ENCODE measurements at regions not wholly inside any gene's neighbourhood (a gene's known extent, or its start where the extent isn't known, plus 50 kb on each side); places are given as distances from the start of the nearest gene placed in this dataset.

DNA sequence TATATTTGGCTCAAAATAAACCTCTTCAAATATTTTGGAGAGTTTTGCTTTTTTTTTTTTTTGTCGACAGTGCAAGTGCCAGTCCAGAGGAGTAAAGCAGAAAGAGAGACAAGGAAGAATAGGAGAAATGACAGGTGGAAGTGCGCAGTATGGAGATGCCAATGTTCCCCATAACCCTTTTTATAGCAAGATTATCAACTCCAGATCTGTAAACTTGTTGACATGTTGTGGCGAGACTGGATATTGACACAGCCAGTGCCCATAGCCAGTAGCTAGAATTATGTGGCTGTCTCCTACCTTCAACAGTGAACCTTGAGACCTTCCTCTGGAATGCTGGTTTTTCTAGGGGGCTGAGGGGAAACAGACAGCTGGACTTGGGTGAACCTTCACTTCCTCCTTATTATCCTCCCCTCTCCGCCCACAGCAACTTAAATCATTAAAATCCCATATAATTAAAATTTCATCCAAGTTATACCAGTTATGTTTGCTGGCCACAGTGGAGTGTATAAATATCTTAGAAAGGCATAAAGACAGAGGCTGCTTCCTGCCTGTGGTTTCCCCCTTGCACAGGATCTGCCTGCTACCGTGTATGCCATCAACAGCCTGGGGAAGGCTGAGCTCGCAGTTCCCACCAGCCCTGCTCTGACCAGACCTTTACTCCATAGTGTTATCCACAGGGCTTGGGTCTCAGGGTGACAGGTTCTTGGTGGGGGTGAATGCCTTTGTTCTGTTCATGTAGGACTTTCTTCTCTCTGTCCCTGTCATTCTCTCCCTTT, 112.3 kb upstream of the ANKH start:
- TF ChIP-seq, protein P1, sequence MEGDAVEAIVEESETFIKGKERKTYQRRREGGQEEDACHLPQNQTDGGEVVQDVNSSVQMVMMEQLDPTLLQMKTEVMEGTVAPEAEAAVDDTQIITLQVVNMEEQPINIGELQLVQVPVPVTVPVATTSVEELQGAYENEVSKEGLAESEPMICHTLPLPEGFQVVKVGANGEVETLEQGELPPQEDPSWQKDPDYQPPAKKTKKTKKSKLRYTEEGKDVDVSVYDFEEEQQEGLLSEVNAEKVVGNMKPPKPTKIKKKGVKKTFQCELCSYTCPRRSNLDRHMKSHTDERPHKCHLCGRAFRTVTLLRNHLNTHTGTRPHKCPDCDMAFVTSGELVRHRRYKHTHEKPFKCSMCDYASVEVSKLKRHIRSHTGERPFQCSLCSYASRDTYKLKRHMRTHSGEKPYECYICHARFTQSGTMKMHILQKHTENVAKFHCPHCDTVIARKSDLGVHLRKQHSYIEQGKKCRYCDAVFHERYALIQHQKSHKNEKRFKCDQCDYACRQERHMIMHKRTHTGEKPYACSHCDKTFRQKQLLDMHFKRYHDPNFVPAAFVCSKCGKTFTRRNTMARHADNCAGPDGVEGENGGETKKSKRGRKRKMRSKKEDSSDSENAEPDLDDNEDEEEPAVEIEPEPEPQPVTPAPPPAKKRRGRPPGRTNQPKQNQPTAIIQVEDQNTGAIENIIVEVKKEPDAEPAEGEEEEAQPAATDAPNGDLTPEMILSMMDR (IDR thresholded peaks at IDR 0.05): no peak
- Histone ChIP-seq H3K4me3 (ENCODE audit: low read depth in 1 of 2, low read length in 1 of 2) (no peak overlapping the region), H3K27ac (no peak overlapping the region), H3K36me3 (no peaks in the 10 kb centered on the region), H3K27me3 (peaks cover 5% of the 10 kb centered on the region), H3K9me3 (no peaks in the 10 kb centered on the region), H3K4me1 (ENCODE audit: control insufficient read depth in 1 of 2, insufficient read depth in 1 of 2, low read depth in 1 of 2, low read length in 1 of 2) (no peaks in the 10 kb centered on the region)

DNA sequence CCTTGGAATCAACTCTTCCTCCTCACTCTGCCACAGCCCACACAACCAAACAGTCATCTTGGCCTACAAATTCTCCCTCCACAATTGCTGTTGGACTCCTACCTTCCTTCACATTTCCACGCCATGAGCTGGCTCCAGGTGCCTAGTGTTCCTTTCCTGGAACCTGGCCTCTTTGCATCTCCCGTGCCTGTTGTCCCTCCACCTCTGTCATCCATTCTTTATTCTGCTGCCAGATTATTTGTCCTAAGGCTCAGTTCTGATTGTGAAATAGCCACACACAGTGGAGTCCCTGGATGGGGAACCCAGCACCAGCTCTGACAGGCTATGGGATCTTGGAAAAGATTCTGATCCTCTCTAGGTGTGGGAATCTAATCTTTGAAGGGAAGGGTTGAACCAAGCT, 109.1 kb upstream of the ANKH start:
- Histone ChIP-seq H3K9me3 (no peaks in the 10 kb centered on the region), H3K4me1 (ENCODE audit: control insufficient read depth in 1 of 2, insufficient read depth in 1 of 2, low read depth in 1 of 2, low read length in 1 of 2) (no peaks in the 10 kb centered on the region), H3K27ac (no peak overlapping the region), H3K27me3 (peaks cover 5% of the 10 kb centered on the region), H3K4me3 (ENCODE audit: low read depth in 1 of 2, low read length in 1 of 2) (no peak overlapping the region), H3K36me3 (no peaks in the 10 kb centered on the region)
- TF ChIP-seq, protein P1 (IDR thresholded peaks at IDR 0.05): no peak

GRCh38 chr5:14977058-14977685, 105.6 kb upstream of the ANKH start:
- Histone ChIP-seq H3K9me3 (no peaks in the 10 kb centered on the region), H3K27ac (no peak overlapping the region), H3K36me3 (no peaks in the 10 kb centered on the region), H3K4me3 (ENCODE audit: low read depth in 1 of 2, low read length in 1 of 2) (no peak overlapping the region), H3K4me1 (ENCODE audit: control insufficient read depth in 1 of 2, insufficient read depth in 1 of 2, low read depth in 1 of 2, low read length in 1 of 2) (no peaks in the 10 kb centered on the region), H3K27me3 (no peaks in the 10 kb centered on the region)
- TF ChIP-seq, protein P1 (IDR thresholded peaks at IDR 0.05): no peak

- TF ChIP-seq, protein P1 (IDR thresholded peaks at IDR 0.05): no peak
- Histone ChIP-seq H3K36me3 (no peaks in the 10 kb centered on the region), H3K9me3 (no peaks in the 10 kb centered on the region), H3K27me3 (no peaks in the 10 kb centered on the region), H3K4me3 (ENCODE audit: low read depth in 1 of 2, low read length in 1 of 2) (no peak overlapping the region), H3K4me1 (ENCODE audit: control insufficient read depth in 1 of 2, insufficient read depth in 1 of 2, low read depth in 1 of 2, low read length in 1 of 2) (no peaks in the 10 kb centered on the region), H3K27ac (no peak overlapping the region)
Observed at GRCh38 chr5:14976486-14976885, 104.9 kb upstream of the ANKH start.

DNA sequence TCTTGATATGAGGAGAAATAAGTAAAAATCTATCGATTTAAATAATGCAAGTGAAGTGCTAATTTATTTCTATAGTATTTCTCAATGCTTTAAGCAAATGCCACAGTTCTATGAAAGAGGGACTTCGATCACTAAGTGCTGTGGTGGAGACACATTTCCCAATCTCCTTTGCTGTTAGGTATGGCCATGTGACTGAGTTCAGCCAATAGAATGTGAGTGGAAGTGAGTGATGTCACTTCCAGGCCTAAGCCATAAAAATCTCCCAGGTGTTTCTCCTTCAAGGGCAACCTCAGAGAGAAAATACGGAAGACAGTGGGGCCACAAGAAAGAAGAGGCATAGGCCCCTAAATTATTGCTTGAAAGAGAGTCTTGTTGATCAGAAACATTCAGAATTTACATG, 100.3 kb upstream of the ANKH start:
- Histone ChIP-seq H3K9me3 (no peaks in the 10 kb centered on the region), H3K27ac (no peak overlapping the region), H3K4me1 (ENCODE audit: control insufficient read depth in 1 of 2, insufficient read depth in 1 of 2, low read depth in 1 of 2, low read length in 1 of 2) (no peaks in the 10 kb centered on the region), H3K4me3 (ENCODE audit: low read depth in 1 of 2, low read length in 1 of 2) (no peak overlapping the region), H3K27me3 (no peaks in the 10 kb centered on the region), H3K36me3 (no peaks in the 10 kb centered on the region)
- TF ChIP-seq, protein P1 (IDR thresholded peaks at IDR 0.05): no peak

Data from neutrophil (primary cell).